HG03280 (cell line): ENCODE measurements at regions not wholly inside any gene's neighbourhood (a gene's known extent, or its start where the extent isn't known, plus 50 kb on each side); places are given as distances from the start of the nearest gene placed in this dataset.

ENCODE experiments used
- ATAC-seq: cut with Tn5 transposase; IDR thresholded peaks from one replicate; pipeline ENCODE4 v1.9.1; 2021; ENCODE audit warnings: mild to moderate bottlenecking, moderate library complexity; ENCODE audit not compliant: unreplicated experiment

- ATAC-seq: no peak
Measured at GRCh38 chr15:95520922-95521321, 809.6 kb upstream of the NR2F2 start.

GRCh38 chr15:95522533-95522932 lies 808.0 kb upstream of the NR2F2 start:
- ATAC-seq: no peak

GRCh38 chr15:95528920-95529319 lies 801.6 kb upstream of the NR2F2 start:
- ATAC-seq: no peak

- no peak for ATAC-seq
Measured at GRCh38 chr15:95536638-95537037, 793.9 kb upstream of the NR2F2 start.

- ATAC-seq: no peak
Measured at GRCh38 chr15:95538693-95539092, 791.8 kb upstream of the NR2F2 start.

GRCh38 chr15:95541301-95541700 lies 789.2 kb upstream of the NR2F2 start:
- no peak for ATAC-seq

- no peak for ATAC-seq
Measured at GRCh38 chr15:95549168-95549738, 781.2 kb upstream of the NR2F2 start.

- ATAC-seq: no peak
Measured at GRCh38 chr15:95550702-95551101, 779.8 kb upstream of the NR2F2 start.

GRCh38 chr15:95556225-95556624 lies 774.3 kb upstream of the NR2F2 start:
- no peak for ATAC-seq

- ATAC-seq: no peak
Measured at GRCh38 chr15:95556866-95557225, 773.7 kb upstream of the NR2F2 start.

- ATAC-seq: no peak
Measured at GRCh38 chr15:95557226-95558046, 773.1 kb upstream of the NR2F2 start.

GRCh38 chr15:95558131-95558530 lies 772.4 kb upstream of the NR2F2 start:
- ATAC-seq: no peak

- ATAC-seq: no peak
Measured at GRCh38 chr15:95558916-95559315, 771.6 kb upstream of the NR2F2 start.

- ATAC-seq: no peak
Measured at GRCh38 chr15:95559875-95560394, 770.6 kb upstream of the NR2F2 start.

GRCh38 chr15:95561463-95561862 lies 769.0 kb upstream of the NR2F2 start:
- no peak for ATAC-seq

- ATAC-seq: no peak
Measured at GRCh38 chr15:95563634-95564033, 766.9 kb upstream of the NR2F2 start.

GRCh38 chr15:95565016-95565600 lies 765.4 kb upstream of the NR2F2 start:
- ATAC-seq: no peak

GRCh38 chr15:95565690-95566089 lies 764.8 kb upstream of the NR2F2 start:
- no peak for ATAC-seq

GRCh38 chr15:95567686-95568085 lies 762.8 kb upstream of the NR2F2 start:
- ATAC-seq: no peak

- ATAC-seq: no peak
Measured at GRCh38 chr15:95574053-95574452, 756.4 kb upstream of the NR2F2 start.

GRCh38 chr15:95577927-95578326 lies 752.6 kb upstream of the NR2F2 start:
- no peak for ATAC-seq

- no peak for ATAC-seq
Measured at GRCh38 chr15:95580121-95580520, 750.4 kb upstream of the NR2F2 start.
